Endothelial cell of umbilical vein (primary cell): ENCODE measurements at regions not wholly inside any gene's neighbourhood (a gene's known extent, or its start where the extent isn't known, plus 50 kb on each side); places are given as distances from the start of the nearest gene placed in this dataset.

Experiments used
- CTCF ChIP-seq, 2 donors: IDR thresholded peaks; 1 replicate in 1 of 2; 2 replicates in 1 of 2; pipeline ENCODE4 v1.5.1; 2011; ENCODE audit warnings: low read length in 2 of 2, mild to moderate bottlenecking in 2 of 2, moderate library complexity in 2 of 2, control low read depth in 1 of 2, inconsistent platforms in 1 of 2, low read depth in 1 of 2; ENCODE audit not compliant: insufficient read depth in 1 of 2; ENCODE audit errors: extremely low read depth in 1 of 2
- MAX ChIP-seq: IDR thresholded peaks from 2 replicates; pipeline ENCODE4 v1.6.1; 2011; ENCODE audit not compliant: insufficient read depth, insufficient read length
- POLR2A ChIP-seq: IDR thresholded peaks from 2 replicates; pipeline ENCODE4 v1.6.1; 2012; ENCODE audit warnings: low read depth, mild to moderate bottlenecking, control low read depth, low read length

GRCh38 chr6:48628316-48628715, 517.3 kb upstream of the PTCHD4 start:
- TF ChIP-seq CTCF (IDR thresholded peaks at IDR 0.05; ENCODE audit: extremely low read depth in 1 of 2, insufficient read depth in 1 of 2, low read depth in 1 of 2, low read length in 2 of 2): no peak
- no peak for TF ChIP-seq POLR2A
- TF ChIP-seq MAX: no peak
